Mesenteric fat pad (tissue), 1 donor: ENCODE measurements at regions not wholly inside any gene's neighbourhood (a gene's known extent, or its start where the extent isn't known, plus 50 kb on each side); places are given as distances from the start of the nearest gene placed in this dataset.
"Not testable (repeated sequence)": the region's sequence is repeated elsewhere in the genome, so short reads cannot be mapped to it uniquely, and the experiment has no call there.

Source experiments
- DNase-seq: peaks from one replicate; pipeline ENCODE4 v3.0.0-alpha.2; 2020; ENCODE audit warnings: low spot score
- donor health status: DM: yes; HTN: yes; CAD: no.

DNA sequence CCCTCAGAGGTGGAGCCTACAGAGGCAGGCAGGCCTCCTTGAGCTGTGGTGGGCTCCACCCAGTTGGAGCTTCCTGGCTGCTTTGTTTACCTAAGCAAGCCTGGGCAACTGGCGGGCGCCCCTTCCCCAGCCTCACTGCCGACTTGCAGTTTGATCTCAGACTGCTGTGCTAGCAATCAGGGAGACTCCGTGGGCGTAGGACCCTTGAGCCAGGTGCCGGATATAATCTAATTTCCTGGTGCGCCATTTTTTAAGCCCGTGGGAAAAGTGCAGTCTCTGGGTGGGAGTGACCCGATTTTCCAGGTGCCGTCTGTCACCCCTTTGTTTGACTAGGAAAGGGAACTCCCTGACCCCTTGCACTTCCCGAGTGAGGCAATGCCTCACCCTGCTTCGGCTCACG is 769.1 kb upstream of the SEMA6A start:
- not testable (repeated sequence) for DNase-seq

DNA sequence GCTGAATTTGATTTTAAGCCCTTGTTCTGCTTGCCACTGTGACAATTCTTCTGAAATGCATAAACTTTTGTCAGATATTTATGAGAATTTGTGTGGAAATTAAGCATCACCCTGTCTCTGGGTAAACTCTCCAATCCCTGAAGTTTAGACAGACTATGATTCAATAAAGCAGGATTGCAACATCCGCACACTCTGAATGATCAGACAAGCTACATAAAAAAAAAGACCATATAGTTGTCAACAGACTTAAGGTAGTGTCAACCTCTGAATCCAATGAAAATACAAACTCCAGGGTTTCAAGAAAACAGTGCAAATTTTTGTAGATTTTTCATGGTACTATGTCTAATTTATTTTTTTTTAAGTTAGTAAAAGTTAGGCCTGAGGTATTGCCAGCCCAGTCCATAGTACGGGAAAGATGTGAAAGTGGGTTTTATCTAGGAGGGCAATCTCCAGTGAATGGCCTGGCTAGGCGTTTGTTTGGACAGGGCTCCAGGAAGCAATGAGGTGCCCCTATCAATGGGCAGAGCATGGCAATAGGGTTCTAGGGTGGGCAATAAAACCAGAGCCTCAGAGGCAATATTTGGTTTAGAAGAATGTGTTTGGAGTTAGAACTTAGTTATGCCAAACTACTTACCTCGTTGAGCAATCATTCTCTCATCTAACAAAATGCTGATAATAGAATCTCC is 762.6 kb upstream of the SEMA6A start:
- DNase-seq: no peak

DNA sequence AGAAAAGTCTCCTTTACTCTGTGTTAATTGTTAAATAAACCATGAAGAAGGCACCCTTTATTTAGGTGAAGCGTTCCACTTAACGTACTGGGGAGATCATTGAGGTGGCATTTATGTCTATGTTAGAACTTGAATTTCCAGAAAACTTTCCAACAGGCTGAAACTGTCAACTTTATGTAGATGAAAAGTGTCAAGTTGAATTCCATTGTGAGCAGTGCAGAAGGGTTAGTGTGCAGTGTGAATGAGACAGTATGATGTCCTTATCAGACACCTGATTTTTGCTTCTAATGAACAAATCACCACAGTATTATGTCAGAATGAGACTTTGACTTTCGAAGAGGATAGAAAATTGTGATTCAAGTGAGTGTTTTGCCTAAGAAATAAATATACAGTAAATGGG is 761.6 kb upstream of the SEMA6A start:
- no peak for DNase-seq

DNA sequence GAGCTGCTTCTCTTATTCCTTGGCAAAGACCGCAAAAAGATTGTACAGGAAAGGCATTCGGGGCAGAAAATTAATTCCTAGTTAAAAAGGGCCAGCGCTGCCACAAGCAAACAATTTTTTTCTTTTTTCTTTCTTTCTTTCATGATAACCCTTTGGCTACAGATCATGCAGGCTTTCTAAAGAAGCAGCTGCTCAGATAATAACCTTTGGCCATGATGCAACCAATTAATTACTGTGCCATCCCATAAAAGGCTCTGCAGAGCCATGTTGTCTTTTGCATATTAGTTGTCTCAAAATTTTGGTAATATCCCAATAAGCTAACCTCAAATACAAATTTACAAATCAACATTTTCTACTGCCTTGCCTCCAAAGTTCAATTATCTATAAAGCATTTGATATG is 758.4 kb upstream of the SEMA6A start:
- no peak for DNase-seq

DNA sequence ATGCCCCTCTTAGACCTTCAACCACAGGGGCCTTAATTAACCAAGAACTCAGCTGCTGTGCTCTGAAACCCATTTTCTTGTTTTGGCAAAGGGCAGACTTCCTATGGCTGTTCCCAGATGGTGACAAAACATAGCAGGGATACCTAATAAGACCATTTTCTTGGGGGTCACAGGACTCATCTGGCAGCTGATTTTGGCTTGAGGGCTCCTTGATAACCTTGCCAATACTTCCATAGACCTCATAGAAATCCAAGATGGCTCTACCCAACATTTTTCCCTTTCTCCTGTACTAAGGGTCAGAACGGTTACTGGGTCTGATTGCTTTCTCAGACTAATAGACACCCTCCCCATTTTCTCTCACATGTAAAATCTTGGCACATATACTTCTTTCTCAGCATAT is 757.7 kb upstream of the SEMA6A start:
- DNase-seq: no peak

DNA sequence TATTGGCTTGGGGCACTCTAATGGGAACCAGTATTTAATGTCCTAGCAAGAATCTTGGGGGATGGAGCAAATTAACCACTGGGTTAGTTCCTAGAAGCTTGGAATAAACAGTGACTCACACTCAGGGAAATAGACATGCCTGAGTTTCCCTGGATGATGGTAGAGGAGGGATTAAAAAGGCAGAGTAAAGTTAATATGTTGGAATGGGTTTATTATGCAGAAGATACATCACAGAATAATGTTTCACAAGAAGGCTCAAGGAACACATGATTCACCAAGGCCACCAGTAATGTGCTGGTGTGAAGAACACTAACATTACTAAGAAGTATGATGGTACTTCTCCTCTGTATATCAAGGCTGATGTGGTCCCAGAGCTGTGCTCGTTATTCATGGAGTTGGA is 752.9 kb upstream of the SEMA6A start:
- DNase-seq: no peak

DNA sequence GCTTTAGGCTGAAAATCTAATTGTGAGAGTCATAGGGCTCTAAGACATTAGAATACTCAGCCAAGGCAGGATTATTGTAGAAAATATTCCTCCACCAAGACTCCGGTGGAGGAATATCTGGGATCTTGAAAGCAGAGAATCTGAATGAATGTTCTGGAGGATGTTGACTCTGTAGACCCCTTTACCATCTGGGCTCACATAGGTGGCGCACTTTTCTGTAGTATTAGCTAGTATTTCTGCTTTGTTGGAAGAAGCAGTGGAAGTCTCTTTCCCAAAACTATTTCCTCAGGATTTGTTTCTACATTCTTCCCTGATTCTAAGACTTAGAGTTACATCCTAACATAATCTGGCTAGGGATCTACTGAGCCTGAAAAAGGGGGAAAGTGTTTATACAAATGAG is 752.4 kb upstream of the SEMA6A start:
- DNase-seq: no peak

DNA sequence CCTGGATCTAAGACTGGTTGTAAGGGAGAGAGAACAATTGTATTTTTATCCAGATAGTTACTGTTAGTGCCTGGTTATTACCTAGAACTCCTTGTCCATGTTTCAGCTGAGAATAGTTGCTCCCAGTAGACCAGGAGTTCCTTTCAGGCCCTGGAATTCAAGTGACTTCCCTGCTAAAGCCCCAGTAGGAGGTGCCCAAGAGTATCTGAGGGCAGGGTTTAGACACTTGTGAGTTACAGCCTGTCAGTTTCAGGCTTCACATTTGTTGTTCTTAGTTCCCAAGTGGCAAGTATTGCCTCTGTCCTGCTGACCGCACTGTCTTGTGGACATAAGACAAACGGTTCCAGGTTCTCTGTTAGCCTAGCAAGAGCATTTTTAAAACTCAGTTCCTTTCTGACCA is 743.9 kb upstream of the SEMA6A start:
- DNase-seq: no peak

DNA sequence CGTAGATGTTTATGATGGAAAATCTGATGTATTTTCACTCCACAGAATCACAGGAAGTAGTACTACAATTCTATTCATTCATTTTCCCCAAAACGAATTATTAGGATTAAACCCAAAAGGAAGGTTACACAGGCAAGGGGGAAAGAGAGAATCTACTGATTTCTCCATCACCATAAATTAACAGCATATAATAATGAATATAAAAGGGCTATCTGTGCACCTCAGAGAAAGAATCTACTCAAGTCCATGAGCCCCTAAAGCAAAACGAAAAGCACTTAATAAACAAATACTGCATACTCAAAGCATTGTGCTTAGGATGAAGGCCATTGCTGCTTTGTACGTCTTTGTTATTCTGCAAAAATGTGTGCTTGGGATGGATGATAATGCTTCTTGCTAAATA is 740.5 kb upstream of the SEMA6A start:
- no peak for DNase-seq

DNA sequence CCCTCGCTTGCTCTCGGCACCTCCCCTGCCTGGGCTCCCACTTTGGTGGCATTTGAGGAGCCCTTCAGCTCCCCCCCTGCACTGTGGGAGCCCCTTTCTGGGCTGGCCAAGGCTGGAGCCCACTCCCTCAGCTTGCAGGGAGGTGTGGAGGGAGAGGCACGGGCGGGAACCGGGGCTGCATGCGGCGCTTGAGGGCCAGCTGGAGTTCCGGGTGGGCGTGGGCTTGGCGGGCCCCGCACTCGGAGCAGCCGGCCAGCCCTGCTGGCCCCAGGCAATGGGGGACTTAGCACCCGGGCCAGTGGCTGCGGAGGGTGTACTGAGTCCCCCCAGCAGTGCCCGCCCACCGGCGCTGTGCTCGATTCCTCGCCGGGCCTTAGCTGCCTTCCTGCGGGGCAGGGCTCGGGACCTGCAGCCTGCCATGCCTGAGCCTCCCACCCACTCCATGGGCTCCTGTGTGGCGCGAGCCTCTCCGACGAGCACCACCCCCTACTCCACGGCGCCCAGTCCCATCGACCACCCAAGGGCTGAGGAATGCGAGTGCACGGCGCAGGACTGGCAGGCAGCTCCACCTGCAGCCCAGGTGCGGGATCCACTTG is 730.0 kb upstream of the SEMA6A start:
- DNase-seq: not testable (repeated sequence)

DNA sequence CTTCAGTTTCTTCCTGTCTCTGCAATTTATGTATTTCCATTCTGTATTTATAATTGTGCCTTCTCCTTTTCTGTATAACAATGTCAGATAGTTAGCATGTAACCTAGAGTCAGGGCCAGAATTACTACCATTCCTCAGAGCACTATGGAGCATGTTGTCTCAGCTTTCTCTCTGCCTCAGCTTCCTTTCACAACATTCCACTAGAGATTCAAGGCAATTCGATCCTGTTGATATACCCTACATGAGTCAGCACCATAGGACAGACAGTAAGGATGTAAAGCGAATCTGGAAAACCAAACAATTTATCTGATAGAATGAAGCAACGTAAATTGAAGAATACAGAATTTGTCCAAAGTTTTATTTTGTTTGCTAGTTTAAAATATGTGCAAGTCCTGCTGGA is 728.3 kb upstream of the SEMA6A start:
- no peak for DNase-seq

DNA sequence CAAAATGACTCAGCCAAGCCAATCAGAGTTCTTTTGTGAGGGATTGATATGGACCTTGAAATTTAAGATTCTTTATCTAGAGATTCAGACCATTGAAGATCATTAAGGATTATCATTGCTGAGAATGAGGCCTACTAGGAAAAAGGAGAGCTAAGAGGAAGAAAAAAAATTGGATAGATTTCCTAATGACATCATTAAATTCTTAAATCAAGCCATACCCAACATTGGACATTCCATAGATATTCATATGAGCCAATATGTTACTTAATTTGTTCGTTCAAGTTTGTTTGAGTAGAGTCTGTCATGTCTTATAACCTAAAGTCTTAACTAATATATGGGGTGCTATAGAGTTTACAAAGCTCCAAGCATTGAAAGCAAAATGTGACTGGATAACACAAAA is 727.9 kb upstream of the SEMA6A start:
- DNase-seq: no peak

DNA sequence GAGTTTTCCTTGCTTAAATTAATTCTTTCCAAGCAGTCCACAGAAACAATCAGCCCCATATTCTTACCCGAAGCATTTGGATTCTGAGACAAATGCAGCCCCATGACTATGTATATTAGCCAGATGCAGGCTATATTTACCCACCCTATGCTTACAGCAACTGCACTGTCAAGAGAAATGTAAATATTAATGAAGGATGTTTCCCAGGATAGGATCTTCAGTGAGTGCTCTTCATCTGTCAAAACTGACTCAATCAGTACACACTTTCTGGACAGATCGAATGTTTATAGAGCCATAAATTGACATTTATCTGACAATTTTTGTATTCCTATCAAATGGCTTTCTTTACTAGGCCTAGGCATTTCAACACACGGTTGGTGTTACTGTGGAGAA is 725.3 kb upstream of the SEMA6A start:
- no peak for DNase-seq

DNA sequence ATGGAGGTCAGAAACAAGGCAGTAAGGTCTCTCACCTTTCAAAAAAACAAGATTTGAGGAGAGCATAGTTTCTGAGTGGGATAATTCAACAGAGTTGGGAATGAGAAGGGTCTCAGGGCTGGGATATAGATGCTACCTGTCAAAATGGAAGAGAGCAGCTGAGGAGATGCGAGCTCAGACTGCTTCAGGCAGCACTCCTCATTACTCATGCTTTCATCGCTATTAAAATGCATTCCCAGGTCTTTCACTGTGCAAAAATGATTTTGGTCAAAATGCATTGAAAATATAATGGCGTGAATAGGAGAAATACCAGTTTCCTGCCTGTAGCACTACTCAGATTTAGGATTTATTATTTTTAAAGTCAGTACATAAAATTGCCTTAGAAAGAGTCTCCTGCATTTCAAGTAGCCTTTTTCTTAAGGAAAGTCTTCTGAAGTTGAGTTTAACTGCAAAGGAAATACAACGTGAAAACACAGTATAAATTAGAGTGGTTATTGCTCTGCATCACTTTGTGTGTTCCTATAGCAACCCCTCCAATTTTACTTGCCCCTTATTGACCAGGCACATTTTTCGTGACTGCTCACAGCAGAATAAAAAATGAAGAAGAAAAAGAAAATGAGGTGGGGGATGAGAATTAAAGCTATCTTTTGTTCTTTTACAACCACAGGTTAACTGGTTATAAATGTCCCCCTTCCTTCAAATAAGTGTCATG is 724.8 kb upstream of the SEMA6A start:
- DNase-seq: no peak

DNA sequence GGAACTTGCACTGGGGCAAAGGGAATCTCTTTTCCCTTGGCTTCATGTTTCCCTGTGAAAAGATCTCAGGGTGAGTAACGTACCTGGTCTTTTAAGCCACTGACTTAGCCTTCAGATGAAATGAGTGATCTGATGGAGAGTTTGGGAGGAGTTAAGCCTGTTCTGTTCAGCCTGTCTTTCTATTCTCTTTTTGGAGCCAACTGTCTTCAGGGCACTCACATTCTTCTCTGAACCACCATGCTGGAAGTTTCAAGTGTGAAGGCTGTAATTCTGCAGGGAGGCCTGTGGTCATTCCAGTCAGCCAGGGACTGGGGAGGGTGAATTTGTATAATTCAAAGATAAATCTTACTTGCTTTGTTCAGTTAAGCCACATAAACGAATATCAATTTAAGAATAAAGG is 722.2 kb upstream of the SEMA6A start:
- no peak for DNase-seq

DNA sequence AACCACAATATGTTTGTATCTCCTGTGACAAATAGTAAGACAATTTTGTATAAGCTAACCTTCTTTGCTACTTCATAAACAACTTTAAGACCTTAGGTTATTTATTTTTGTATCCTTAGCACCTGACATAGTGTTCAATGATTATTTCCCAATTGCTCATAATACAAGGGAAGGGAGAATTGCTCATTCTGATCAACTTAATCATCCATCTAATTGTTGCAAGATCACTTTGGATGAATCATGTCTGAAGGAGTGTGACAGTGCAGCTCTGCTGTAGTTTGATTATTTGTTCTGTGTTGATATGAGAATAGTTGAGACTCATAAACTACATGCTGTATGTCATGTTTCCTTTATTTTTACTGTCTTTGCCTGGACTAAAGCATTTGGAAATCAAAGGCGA is 721.3 kb upstream of the SEMA6A start:
- no peak for DNase-seq

DNA sequence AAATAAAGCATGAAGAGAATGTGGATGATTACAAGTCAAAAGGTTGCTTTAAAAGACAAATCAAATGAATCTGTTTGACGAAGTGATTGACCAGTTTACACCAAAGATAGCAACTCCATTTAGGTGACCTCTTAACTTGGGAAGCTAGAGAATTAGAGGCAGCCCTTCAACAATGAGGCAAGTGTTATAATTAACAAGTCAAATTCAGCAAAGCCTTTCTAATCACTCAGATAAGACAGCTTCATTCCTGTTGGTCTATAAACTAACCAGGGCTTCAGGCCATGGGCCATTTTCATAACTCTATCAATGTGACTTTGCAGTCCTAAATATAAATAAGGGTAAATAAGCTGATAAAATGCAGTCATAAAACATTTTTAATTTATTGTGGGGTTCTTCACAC is 712.2 kb upstream of the SEMA6A start:
- no peak for DNase-seq

DNA sequence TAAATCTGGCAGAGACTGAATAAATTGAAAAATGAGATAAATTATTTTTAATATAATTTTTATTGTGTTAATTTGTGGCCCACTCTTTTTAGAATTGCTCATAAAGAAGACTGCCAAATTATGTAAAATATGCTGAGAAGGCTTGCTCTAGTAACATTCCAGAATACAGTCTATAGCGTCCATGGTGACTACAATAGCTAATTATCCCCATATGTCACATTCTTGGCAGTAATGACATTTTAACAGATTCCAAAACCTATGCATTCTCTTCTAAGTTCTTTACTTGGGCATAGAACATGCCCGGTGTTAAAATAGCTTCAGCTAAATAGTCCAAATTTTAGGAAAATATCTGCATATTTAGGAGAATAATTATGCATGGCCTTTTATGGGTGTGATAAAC is 697.0 kb upstream of the SEMA6A start:
- no peak for DNase-seq

DNA sequence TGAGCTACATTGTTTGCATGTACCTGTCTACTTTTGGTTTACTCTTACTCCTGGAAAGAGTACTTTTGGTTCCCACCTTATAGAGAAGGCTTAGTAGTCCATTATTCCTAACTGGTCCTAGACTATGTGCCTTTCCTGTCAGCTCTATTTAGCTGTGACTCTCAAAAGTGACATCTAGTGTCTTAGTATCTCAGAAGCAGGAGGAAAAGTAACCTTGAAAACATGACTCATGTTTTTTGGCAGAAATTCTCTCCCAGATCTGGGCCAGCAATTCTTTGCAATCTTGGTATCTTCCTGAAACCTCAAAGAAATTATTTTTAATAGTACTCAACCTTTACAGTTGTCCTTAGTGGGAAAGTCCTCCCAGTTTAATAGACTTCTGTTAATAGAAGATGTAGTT is 691.7 kb upstream of the SEMA6A start:
- DNase-seq: no peak

DNA sequence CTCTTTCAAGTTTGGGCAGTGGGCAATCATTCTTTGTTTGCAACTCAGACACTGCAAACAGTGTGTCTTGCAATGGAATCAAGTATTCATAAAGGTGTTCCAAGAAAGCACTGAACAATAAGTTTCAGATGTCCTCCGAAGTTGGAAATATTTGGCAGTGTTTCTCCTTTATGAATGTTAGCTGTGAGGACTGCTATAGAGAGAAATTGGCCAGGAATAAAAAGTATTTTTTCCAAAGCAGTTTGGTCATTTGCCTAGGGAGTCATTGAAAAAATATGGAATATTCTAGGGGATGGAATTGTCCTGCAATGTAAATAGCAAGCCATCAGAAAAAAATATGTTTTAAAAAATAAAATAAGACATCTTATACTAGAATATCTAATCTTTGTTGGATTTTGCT is 688.6 kb upstream of the SEMA6A start:
- no peak for DNase-seq

DNA sequence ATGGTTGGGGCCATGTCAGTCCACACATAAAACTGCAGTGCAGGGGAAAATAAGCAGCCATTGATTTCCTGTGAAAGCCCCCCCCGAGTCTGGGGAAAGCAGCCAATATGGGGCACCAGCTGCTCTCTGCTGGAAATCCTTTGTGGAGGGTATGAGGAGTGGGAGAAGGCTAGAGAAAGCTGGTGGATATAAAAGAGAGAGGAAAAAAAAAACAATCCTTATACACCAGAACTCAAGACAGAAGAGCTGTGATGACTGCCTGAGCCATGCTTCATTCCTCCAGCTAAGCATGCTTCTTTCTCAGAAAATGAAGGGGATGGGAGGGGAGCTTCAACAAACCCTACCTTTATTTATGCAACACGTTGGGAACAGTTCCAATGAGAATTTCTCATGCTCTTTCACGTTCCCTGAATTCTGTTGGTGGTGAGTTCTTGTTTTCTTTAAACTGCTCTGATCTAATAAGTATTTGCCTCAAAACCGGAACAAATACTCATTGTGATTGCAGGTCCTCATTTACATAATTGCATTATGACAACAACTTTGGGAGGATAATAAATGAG is 688.0 kb upstream of the SEMA6A start:
- no peak for DNase-seq

DNA sequence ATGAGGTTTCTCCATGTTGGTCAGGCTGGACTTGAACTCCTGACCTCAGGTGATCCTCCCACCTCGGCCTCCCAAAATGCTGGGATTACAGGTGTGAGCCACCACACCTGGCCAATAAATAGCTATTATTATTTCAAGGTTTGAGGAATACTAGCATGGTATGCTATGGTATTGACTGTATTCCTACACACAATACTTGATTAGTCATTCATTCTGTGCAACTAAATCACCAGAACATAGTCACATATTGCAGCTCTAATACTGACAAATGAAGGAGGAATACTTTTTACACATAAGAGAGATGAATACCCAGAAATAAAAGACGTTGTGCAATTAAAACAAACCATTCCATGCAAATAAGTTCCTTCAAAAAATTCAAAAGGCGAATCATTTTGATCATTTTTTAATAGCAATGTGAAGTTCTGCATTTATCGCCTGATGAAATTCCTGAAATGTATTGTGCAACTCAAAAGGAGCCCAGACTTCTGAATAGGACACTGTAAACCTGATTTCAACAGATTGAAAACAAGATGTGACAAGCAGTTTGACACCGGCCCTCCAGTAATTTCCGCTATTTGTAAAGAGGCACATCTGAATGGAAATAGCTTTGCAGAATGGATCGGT is 687.4 kb upstream of the SEMA6A start:
- DNase-seq: no peak
